Karpas-422 (cell line): ENCODE measurements at regions not wholly inside any gene's neighbourhood (a gene's known extent, or its start where the extent isn't known, plus 50 kb on each side); places are given as distances from the start of the nearest gene placed in this dataset.

Source experiments
- DNase-seq: peaks from one replicate; pipeline ENCODE4 v3.0.0-alpha.2; 2015
- H2AFZ ChIP-seq: fragments of 200-600 bp; sonication (generic); 2 replicates; pipeline ENCODE4 v1.6.1; 2014; ENCODE audit warnings: antibody characterized with exemption, low read length, mixed read lengths
- H3K27ac ChIP-seq: fragments of 200-600 bp; sonication (generic); 2 replicates; pipeline ENCODE4 v1.5.1; 2014; ENCODE audit warnings: mild to moderate bottlenecking, low read length, moderate library complexity
- H3K27me3 ChIP-seq: fragments of 200-600 bp; sonication (generic); 2 replicates; pipeline ENCODE4 v1.6.1; 2014; ENCODE audit warnings: low read length, mixed read lengths
- H3K36me3 ChIP-seq: fragments of 200-600 bp; sonication (generic); 2 replicates; pipeline ENCODE4 v1.6.1; 2014; ENCODE audit warnings: low read length, mixed read lengths; ENCODE audit not compliant: insufficient read depth
- H3K4me1 ChIP-seq: fragments of 200-600 bp; sonication (generic); 2 replicates; pipeline ENCODE4 v1.6.1; 2014; ENCODE audit warnings: mild to moderate bottlenecking, low read length, mixed read lengths
- H3K4me2 ChIP-seq: fragments of 200-600 bp; sonication (generic); 2 replicates; pipeline ENCODE4 v1.6.1; 2014; ENCODE audit warnings: low read length, low read depth, mild to moderate bottlenecking; ENCODE audit not compliant: poor library complexity, severe bottlenecking
- H3K4me3 ChIP-seq: fragments of 200-600 bp; sonication (generic); 2 replicates; pipeline ENCODE4 v1.5.1; 2014; ENCODE audit warnings: mild to moderate bottlenecking, antibody characterized with exemption, low read length, mixed read lengths
- H3K79me2 ChIP-seq: fragments of 200-600 bp; sonication (generic); 2 replicates; pipeline ENCODE4 v1.6.1; 2014; ENCODE audit warnings: mild to moderate bottlenecking, low read length, mixed read lengths
- H3K9ac ChIP-seq: fragments of 200-600 bp; sonication (generic); 2 replicates; pipeline ENCODE4 v1.6.0; 2014; ENCODE audit warnings: low read length
- H3K9me2 ChIP-seq: fragments of 200-600 bp; sonication (generic), shearing (Covaris generic); replicated peaks from 2 replicates; pipeline ENCODE4 v1.6.0; 2014; ENCODE audit warnings: mild to moderate bottlenecking, low read length, moderate library complexity; ENCODE audit not compliant: insufficient read depth
- H3K9me3 ChIP-seq: fragments of 300-700, 200-600 bp; sonication (generic); 2 replicates; pipeline ENCODE4 v1.6.1; 2014; ENCODE audit warnings: low read length, mixed read lengths
- H4K20me1 ChIP-seq: fragments of 200-600 bp; sonication (generic); 2 replicates; pipeline ENCODE4 v1.6.1; 2014; ENCODE audit warnings: mild to moderate bottlenecking, antibody characterized with exemption, low read length, low read depth; ENCODE audit not compliant: insufficient read depth

DNA sequence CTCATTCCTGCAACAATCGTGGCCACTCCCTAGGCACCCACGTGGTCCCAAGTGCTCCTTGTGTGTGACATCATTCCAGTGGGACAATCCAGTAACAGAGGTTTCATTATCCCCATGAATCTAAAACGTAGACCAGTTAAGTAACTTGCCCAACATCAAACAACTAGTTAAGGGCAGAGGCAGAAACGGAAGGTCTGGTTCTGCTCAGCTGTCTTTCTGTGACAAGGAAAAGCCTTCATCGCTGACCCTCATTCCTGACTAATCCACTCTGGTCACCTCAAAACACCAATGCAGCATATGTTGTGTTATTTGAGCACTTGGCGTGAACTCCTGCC is 261.4 kb upstream of the JARID2 start:
- H3K9ac ChIP-seq: no peak overlapping the region
- H3K4me2 ChIP-seq: no peak overlapping the region
- DNase-seq: no peak

DNA sequence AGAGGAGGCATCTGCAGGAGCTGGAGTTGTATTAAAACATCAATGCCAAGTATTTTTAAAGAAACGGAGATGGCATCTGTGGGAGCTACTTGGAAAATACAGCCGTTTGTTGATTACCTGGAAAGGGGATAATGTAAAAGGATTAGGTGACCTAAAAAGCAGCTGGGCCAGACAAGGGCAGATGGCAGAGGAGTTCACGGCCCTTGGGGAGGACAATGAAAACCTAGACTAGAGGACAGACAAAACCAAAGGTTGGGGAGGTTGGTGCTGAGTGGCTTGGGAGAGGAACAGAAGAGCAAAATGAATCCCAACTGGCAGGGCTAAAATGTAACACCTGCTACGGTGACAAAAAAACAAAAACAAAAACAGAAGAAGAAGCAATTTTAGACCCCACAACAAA is 260.5 kb upstream of the JARID2 start:
- no peak overlapping the region for H3K4me3 ChIP-seq
- H3K79me2 ChIP-seq: no peaks in the 10 kb centered on the region
- H3K4me1 ChIP-seq: no peaks in the 10 kb centered on the region
- DNase-seq: no peak
- no peaks in the 10 kb centered on the region for H3K27me3 ChIP-seq
- no peak overlapping the region for H2AFZ ChIP-seq
- no peaks in the 10 kb centered on the region for H4K20me1 ChIP-seq
- no peaks in the 10 kb centered on the region for H3K36me3 ChIP-seq
- H3K4me2 ChIP-seq: no peak overlapping the region
- H3K9me3 ChIP-seq: no peaks in the 10 kb centered on the region
- no peak overlapping the region for H3K27ac ChIP-seq
- no peaks in the 10 kb centered on the region for H3K9me2 ChIP-seq
- H3K9ac ChIP-seq: no peak overlapping the region

More for the DNA sequence above, 261.4 kb upstream of the JARID2 start:
- no peaks in the 10 kb centered on the region for H3K4me1 ChIP-seq
- H3K79me2 ChIP-seq: no peaks in the 10 kb centered on the region
- H3K9me2 ChIP-seq: no peaks in the 10 kb centered on the region
- no peaks in the 10 kb centered on the region for H3K9me3 ChIP-seq
- H4K20me1 ChIP-seq: no peaks in the 10 kb centered on the region
- no peak overlapping the region for H3K27ac ChIP-seq
- no peaks in the 10 kb centered on the region for H3K27me3 ChIP-seq
- H3K36me3 ChIP-seq: no peaks in the 10 kb centered on the region
- H3K4me3 ChIP-seq: no peak overlapping the region
- H2AFZ ChIP-seq: no peak overlapping the region

DNA sequence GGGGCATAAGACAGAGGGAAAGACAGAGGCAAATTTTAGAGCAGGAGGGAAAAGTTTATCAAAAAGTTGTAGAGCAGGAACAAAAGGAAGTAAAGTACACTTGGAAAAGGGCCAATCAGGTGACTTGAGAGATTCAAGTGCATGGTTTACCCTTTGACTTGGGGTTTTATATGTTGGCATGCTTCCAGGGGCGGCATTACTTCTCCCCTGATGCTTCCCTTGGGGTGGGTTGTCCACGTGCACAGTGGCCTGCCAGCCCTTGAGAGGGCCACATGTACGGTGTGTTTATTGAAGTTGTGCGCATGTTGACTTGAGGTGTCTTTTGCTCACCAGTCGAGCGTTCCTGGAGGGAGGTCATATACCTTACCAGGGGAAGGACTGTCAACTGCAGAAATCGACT is 259.5 kb upstream of the JARID2 start:
- no peaks in the 10 kb centered on the region for H3K79me2 ChIP-seq
- no peak for DNase-seq
- no peaks in the 10 kb centered on the region for H3K9me3 ChIP-seq
- no peaks in the 10 kb centered on the region for H3K4me1 ChIP-seq
- no peak overlapping the region for H3K4me3 ChIP-seq
- no peaks in the 10 kb centered on the region for H3K36me3 ChIP-seq
- H3K4me2 ChIP-seq: no peak overlapping the region
- no peak overlapping the region for H3K9ac ChIP-seq
- H4K20me1 ChIP-seq: no peaks in the 10 kb centered on the region
- H3K27ac ChIP-seq: no peak overlapping the region
- H3K27me3 ChIP-seq: no peaks in the 10 kb centered on the region
- no peaks in the 10 kb centered on the region for H3K9me2 ChIP-seq
- no peak overlapping the region for H2AFZ ChIP-seq

DNA sequence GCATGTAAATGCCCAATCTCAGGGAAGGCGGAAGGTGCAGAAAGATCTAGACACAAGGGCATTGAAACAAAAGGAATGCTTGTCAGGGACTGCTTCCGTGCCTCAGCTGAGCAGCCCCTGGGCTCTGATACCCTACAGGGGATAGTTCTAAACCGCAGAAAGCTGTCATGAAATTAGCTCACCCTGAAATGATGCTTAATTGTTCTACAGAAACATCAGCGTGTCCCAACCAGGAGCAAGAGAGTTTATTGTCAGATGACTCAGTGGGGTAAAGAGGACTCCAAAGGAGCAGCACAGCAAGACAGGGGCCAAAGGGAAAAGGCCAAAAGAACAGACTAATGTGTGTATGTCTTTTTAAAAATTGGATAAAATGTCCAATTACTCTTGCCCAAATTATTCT is 258.4 kb upstream of the JARID2 start:
- Histone ChIP-seq H3K4me2 (no peak overlapping the region), H2AFZ (no peak overlapping the region), H3K4me3 (no peak overlapping the region), H3K4me1 (no peaks in the 10 kb centered on the region), H3K79me2 (no peaks in the 10 kb centered on the region), H3K36me3 (no peaks in the 10 kb centered on the region), H3K9me3 (no peaks in the 10 kb centered on the region), H3K9me2 (no peaks in the 10 kb centered on the region), H3K27me3 (no peaks in the 10 kb centered on the region), H3K9ac (no peak overlapping the region), H4K20me1 (no peaks in the 10 kb centered on the region), H3K27ac (no peak overlapping the region)
- no peak for DNase-seq

DNA sequence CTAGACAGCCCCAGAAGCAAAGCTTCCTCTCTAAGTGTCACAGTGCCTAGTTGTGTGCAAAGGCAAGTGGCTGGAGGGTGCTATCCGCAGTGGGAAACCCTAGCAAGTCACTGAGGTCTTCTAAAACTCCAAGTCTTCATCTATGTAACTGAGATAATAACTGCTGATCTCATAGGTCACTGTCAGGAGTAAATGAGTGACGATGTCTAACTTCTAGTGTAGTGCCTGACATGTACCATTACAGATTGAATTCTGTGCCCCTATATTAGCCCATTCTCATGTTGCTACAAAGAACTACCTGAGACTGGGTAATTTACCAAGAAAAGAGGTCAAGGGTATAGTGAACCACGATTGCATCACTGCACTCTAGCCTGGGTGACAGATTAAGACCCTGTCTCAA is 253.5 kb upstream of the JARID2 start:
- DNase-seq: no peak
- no peak overlapping the region for H3K9ac ChIP-seq
- H2AFZ ChIP-seq: no peak overlapping the region
- no peaks in the 10 kb centered on the region for H3K79me2 ChIP-seq
- H4K20me1 ChIP-seq: no peaks in the 10 kb centered on the region
- H3K4me1 ChIP-seq: no peaks in the 10 kb centered on the region
- H3K27ac ChIP-seq: no peak overlapping the region
- H3K9me3 ChIP-seq: no peaks in the 10 kb centered on the region
- no peak overlapping the region for H3K4me2 ChIP-seq
- no peaks in the 10 kb centered on the region for H3K36me3 ChIP-seq
- no peaks in the 10 kb centered on the region for H3K27me3 ChIP-seq
- H3K4me3 ChIP-seq: no peak overlapping the region
- H3K9me2 ChIP-seq: no peaks in the 10 kb centered on the region

DNA sequence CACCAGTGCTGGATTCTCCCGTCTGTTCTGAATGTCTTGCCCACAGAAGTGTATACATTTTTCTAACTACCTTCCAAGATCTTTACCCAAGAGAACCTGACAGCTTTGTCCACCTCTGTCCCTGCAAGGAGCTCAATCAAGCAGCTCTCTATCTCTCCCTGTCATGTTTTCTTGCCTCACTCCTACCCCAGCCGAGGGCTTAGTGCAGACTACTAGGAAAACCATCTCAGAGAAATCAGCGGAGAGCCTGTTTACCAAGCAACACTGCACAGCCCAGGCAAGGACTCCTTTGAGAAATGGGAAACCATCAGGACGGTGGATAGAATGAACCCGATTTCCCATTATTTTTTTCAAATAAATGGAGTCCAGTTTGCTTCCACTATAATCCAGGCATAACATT is 250.7 kb upstream of the JARID2 start:
- H3K27ac ChIP-seq: no peak overlapping the region
- no peaks in the 10 kb centered on the region for H3K36me3 ChIP-seq
- no peaks in the 10 kb centered on the region for H3K79me2 ChIP-seq
- H4K20me1 ChIP-seq: no peaks in the 10 kb centered on the region
- H3K4me1 ChIP-seq: no peaks in the 10 kb centered on the region
- no peak overlapping the region for H2AFZ ChIP-seq
- H3K9me2 ChIP-seq: no peaks in the 10 kb centered on the region
- DNase-seq: no peak
- H3K27me3 ChIP-seq: no peaks in the 10 kb centered on the region
- H3K4me3 ChIP-seq: no peak overlapping the region
- no peaks in the 10 kb centered on the region for H3K9me3 ChIP-seq
- H3K9ac ChIP-seq: no peak overlapping the region
- H3K4me2 ChIP-seq: no peak overlapping the region

DNA sequence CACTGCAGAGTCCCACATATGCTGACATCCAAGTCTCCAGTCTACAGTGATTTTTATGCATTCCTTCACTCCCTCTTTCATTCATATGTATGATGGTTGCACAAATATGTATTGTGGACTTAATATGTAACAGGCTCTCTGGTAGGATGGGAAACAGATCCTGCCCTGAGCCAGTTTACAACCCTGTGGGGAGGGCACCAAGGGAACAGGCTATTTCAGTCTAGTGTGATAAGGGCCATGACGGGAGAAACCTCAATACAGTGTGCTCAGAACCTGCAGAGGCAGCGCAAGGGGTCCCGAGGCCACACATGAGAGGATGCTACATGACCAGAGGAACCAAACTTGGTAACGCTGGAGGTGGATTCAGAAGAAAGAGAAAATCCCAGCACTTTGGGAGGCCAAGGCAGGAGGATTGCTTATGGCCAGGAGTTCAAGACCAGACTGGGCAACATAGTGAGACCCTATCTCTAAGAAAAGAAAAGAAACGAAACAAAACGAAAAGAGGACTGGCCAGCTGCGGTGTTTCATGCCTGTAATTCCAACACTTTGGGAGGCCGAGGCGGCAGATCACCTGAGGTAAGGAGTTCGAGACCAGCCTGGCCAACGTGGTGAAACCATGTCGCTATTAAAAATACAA is 249.8 kb upstream of the JARID2 start:
- no peak overlapping the region for H3K27ac ChIP-seq
- H3K4me3 ChIP-seq: no peak overlapping the region
- H3K4me1 ChIP-seq: no peaks in the 10 kb centered on the region
- H2AFZ ChIP-seq: no peak overlapping the region
- no peaks in the 10 kb centered on the region for H4K20me1 ChIP-seq
- no peaks in the 10 kb centered on the region for H3K9me2 ChIP-seq
- no peak overlapping the region for H3K9ac ChIP-seq
- DNase-seq: no peak
- H3K79me2 ChIP-seq: no peaks in the 10 kb centered on the region
- H3K4me2 ChIP-seq: no peak overlapping the region
- no peaks in the 10 kb centered on the region for H3K27me3 ChIP-seq
- no peaks in the 10 kb centered on the region for H3K9me3 ChIP-seq
- no peaks in the 10 kb centered on the region for H3K36me3 ChIP-seq

DNA sequence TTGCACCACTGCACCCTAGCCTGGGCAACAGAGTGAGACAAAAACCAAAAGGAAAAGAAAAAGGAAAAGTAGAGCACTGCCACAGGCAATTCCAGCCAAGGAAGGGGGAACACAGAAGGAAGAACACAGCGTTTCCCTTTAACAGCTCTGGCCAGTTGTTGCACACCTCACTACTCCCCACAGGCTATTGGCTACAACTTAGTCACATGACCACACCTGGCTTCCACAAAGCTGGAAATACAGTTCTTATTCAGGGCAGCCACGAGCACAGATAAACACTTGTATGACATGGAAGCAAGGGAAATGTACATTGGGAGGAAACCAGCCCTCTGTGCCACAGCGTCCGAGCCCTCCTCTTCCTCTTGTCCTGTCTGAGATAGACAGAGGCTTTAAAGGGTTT is 249.0 kb upstream of the JARID2 start:
- Histone ChIP-seq H3K9ac (no peak overlapping the region), H3K36me3 (no peaks in the 10 kb centered on the region), H3K4me3 (no peak overlapping the region), H3K4me1 (no peaks in the 10 kb centered on the region), H3K4me2 (no peak overlapping the region), H4K20me1 (no peaks in the 10 kb centered on the region), H3K9me2 (no peaks in the 10 kb centered on the region), H3K27me3 (no peaks in the 10 kb centered on the region), H3K79me2 (no peaks in the 10 kb centered on the region), H3K9me3 (no peaks in the 10 kb centered on the region), H3K27ac (no peak overlapping the region), H2AFZ (no peak overlapping the region)
- no peak for DNase-seq

DNA sequence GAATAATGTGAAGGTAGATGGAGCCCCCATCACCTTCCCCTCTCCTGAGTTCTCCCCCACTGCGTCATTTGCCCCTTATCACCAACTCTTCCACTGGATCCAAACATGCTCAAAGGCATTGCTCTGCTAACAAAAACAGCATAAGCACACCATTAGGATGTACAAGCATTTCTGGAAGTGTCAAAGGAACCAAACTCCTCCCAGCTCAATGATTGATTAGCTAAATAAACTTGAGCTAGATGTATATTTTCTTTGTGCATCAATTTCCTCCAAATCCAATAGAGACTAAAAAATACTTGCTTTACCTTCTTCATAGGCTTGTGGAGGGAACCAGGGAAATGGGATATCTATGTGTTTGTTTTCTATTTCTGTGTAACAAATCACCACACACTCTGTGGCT is 248.4 kb upstream of the JARID2 start:
- Histone ChIP-seq H3K79me2 (no peaks in the 10 kb centered on the region), H3K4me2 (no peak overlapping the region), H3K9me2 (no peaks in the 10 kb centered on the region), H2AFZ (no peak overlapping the region), H3K9ac (no peak overlapping the region), H4K20me1 (no peaks in the 10 kb centered on the region), H3K27ac (no peak overlapping the region), H3K4me3 (no peak overlapping the region), H3K36me3 (no peaks in the 10 kb centered on the region), H3K4me1 (no peaks in the 10 kb centered on the region), H3K9me3 (no peaks in the 10 kb centered on the region), H3K27me3 (no peaks in the 10 kb centered on the region)
- DNase-seq: no peak
